ENCODE measurements at regions not wholly inside any gene's neighbourhood (a gene's known extent, or its start where the extent isn't known, plus 50 kb on each side); places are given as distances from the start of the nearest gene placed in this dataset.

DNA sequence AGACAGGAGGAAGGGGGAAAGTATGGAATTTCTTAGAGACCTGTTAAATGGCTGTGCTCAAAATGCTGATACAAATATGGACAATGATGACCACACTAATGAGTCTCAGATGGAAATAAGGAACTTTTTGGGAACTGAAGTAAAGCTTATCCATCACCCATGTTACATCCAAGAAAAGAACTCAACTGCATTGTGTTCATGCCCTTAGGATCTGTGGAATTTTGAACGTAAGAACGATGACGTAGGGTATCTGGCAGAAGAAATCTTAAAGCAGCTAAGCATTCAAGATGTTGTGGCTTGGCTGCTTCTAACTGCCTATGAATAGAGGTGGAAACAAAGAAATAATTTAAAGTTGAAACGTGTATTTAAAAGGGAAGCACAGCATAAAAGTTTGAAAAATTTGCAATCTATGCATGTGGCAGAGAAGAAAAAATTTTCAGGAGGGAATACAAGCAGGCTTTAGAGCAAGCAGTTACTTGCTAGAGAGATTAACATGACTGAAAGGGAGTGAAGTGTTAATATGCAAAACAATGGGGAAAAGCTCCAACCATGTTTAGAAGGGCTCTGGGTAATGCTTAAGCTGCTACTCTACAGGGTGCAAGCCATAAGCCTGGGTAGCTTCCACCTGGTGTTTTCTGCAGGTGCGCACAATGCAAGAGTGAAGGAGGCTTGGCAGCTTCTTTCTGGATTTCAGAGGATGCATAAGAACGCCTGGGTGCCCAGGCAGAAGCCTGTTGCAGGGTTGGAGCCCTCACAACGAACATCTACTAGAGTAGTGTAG, 499.7 kb upstream of the SEMA3D start:
- TF ChIP-seq, protein P1, sequence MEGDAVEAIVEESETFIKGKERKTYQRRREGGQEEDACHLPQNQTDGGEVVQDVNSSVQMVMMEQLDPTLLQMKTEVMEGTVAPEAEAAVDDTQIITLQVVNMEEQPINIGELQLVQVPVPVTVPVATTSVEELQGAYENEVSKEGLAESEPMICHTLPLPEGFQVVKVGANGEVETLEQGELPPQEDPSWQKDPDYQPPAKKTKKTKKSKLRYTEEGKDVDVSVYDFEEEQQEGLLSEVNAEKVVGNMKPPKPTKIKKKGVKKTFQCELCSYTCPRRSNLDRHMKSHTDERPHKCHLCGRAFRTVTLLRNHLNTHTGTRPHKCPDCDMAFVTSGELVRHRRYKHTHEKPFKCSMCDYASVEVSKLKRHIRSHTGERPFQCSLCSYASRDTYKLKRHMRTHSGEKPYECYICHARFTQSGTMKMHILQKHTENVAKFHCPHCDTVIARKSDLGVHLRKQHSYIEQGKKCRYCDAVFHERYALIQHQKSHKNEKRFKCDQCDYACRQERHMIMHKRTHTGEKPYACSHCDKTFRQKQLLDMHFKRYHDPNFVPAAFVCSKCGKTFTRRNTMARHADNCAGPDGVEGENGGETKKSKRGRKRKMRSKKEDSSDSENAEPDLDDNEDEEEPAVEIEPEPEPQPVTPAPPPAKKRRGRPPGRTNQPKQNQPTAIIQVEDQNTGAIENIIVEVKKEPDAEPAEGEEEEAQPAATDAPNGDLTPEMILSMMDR (IDR thresholded peaks at IDR 0.05): no peak
- no peak for TF ChIP-seq POLR2AphosphoS5 (IDR thresholded peaks at IDR 0.05)
- no peak for TF ChIP-seq POLR2A (IDR thresholded peaks at IDR 0.05; ENCODE audit: low read depth)
- no peak for TF ChIP-seq EP300 (IDR thresholded peaks at IDR 0.05)

All from esophagus muscularis mucosa (tissue), 4 donors.